ENCODE measurements at regions not wholly inside any gene's neighbourhood (a gene's known extent, or its start where the extent isn't known, plus 50 kb on each side); places are given as distances from the start of the nearest gene placed in this dataset.

GRCh38 chr2:156156580-156156979 lies 175.9 kb downstream of the NR4A2 start:
- TF ChIP-seq CTCF (IDR thresholded peaks at IDR 0.05) = no peak
- no peak for TF ChIP-seq POLR2A (IDR thresholded peaks at IDR 0.05)

Measured in testis (tissue), 2 donors.